ENCODE measurements at regions not wholly inside any gene's neighbourhood (a gene's known extent, or its start where the extent isn't known, plus 50 kb on each side); places are given as distances from the start of the nearest gene placed in this dataset.

DNA sequence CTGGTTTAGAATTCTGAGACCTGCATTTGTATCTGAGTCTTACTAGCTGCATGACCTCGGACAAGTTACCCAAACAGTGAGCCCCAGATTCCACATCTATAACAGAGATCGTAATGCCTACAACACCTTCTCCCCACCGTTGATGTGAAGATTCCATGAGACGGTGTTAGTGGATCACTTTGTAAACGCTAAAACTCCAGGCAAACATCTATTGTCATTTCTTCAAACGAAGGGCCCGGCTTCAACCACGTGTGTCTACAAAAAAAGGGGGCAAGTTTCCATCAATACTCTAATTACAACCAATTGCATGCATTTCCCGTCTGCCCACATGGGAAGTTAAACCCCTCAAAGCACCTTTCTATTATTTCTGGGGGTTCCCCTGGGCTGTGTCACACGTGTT, 99.1 kb upstream of the ENPP6 start:
- ATAC-seq (no peak), DNase-seq (ENCODE audit: low read depth, low spot score) (no peak), FAIRE-seq (no peak)
- no peak for TF ChIP-seq POLR2AphosphoS2 (IDR thresholded peaks at IDR 0.05; ENCODE audit: low read depth, low read length)
- TF ChIP-seq, protein P1, sequence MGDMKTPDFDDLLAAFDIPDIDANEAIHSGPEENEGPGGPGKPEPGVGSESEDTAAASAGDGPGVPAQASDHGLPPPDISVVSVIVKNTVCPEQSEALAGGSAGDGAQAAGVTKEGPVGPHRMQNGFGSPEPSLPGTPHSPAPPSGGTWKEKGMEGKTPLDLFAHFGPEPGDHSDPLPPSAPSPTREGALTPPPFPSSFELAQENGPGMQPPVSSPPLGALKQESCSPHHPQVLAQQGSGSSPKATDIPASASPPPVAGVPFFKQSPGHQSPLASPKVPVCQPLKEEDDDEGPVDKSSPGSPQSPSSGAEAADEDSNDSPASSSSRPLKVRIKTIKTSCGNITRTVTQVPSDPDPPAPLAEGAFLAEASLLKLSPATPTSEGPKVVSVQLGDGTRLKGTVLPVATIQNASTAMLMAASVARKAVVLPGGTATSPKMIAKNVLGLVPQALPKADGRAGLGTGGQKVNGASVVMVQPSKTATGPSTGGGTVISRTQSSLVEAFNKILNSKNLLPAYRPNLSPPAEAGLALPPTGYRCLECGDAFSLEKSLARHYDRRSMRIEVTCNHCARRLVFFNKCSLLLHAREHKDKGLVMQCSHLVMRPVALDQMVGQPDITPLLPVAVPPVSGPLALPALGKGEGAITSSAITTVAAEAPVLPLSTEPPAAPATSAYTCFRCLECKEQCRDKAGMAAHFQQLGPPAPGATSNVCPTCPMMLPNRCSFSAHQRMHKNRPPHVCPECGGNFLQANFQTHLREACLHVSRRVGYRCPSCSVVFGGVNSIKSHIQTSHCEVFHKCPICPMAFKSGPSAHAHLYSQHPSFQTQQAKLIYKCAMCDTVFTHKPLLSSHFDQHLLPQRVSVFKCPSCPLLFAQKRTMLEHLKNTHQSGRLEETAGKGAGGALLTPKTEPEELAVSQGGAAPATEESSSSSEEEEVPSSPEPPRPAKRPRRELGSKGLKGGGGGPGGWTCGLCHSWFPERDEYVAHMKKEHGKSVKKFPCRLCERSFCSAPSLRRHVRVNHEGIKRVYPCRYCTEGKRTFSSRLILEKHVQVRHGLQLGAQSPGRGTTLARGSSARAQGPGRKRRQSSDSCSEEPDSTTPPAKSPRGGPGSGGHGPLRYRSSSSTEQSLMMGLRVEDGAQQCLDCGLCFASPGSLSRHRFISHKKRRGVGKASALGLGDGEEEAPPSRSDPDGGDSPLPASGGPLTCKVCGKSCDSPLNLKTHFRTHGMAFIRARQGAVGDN (IDR thresholded peaks at IDR 0.05): peak; percentile 57; the same call in 1 of the 2 replicates
- TF ChIP-seq ATF7 (IDR thresholded peaks at IDR 0.05; ENCODE audit: low read depth): no peak
- TF ChIP-seq, protein P2, sequence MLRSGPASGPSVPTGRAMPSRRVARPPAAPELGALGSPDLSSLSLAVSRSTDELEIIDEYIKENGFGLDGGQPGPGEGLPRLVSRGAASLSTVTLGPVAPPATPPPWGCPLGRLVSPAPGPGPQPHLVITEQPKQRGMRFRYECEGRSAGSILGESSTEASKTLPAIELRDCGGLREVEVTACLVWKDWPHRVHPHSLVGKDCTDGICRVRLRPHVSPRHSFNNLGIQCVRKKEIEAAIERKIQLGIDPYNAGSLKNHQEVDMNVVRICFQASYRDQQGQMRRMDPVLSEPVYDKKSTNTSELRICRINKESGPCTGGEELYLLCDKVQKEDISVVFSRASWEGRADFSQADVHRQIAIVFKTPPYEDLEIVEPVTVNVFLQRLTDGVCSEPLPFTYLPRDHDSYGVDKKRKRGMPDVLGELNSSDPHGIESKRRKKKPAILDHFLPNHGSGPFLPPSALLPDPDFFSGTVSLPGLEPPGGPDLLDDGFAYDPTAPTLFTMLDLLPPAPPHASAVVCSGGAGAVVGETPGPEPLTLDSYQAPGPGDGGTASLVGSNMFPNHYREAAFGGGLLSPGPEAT (IDR thresholded peaks at IDR 0.05; ENCODE audit: low read depth): no peak
- intact Hi-C loops (cut with micrococcal nuclease; ENCODE audit: unreplicated experiment) (no loop called here), in situ Hi-C loops (cut with MboI) (no loop called here)
- Histone ChIP-seq H3K9me3 (replicated peaks; ENCODE audit: control insufficient read depth, insufficient read depth, low read length) (no peaks in the 10 kb centered on the region), H3K27me3 (replicated peaks in 1 of 2; ENCODE audit: control insufficient read depth in 2 of 2, insufficient read depth in 2 of 2, low read length in 1 of 2) (no peaks in the 10 kb centered on the region), H3K27ac (ENCODE audit: control insufficient read depth, insufficient read depth) (peak overlapping the region; percentile 92), H3K36me3 (ENCODE audit: control insufficient read depth in 2 of 2, insufficient read depth in 2 of 2, low read length in 1 of 2) (no peaks in the 10 kb centered on the region; a peak in 1 of 4 replicates), H4K20me1 (ENCODE audit: control insufficient read depth, insufficient read depth) (no peaks in the 10 kb centered on the region), H3K4me2 (ENCODE audit: control insufficient read depth, insufficient read depth) (peak overlapping the region; percentile 18; the same call in 1 of the 2 replicates), H3K4me3 (no peak overlapping the region), H2AFZ (ENCODE audit: control insufficient read depth, low read depth, low read length) (no peak overlapping the region), H3K4me1 (ENCODE audit: control insufficient read depth, insufficient read depth, low read length) (peaks cover 63% of the 10 kb centered on the region), H3K9ac (ENCODE audit: control insufficient read depth, insufficient read depth, low read length) (no peak overlapping the region), H3K79me2 (ENCODE audit: control insufficient read depth, insufficient read depth, low read length) (peaks cover 42% of the 10 kb centered on the region)
- no TSS peak for BruUV-seq (replicated peaks)
- ChIA-PET RAD21 (ENCODE audit: unreplicated experiment) (interaction anchor here (1.0 to 14.3 kb wide), 6 partner anchors 13 to 219 kb away, joined by 3 to 323 read pairs (median 172); no protein-coding TSS in a partner anchor), POLR2A (interaction anchor here (1.7 to 13.5 kb wide), 5 partner anchors 12 to 49 kb away, joined by 4 to 202 read pairs (median 120); no protein-coding TSS in a partner anchor), CTCF (interaction anchor here (0.7 to 10.6 kb wide), 4 partner anchors 13 to 52 kb away, joined by 3 to 100 read pairs (median 14); no protein-coding TSS in a partner anchor), SMC1A (ENCODE audit: uncharacterized antibody, unreplicated experiment) (interaction anchor here (0.7 to 17.6 kb wide), 7 partner anchors 8 to 49 kb away, joined by 3 to 325 read pairs (median 150); no protein-coding TSS in a partner anchor)
- 87% methylated on average over 10 of the region's 10 CpGs for WGBS (ENCODE audit: insufficient coverage, insufficient replicate concordance, low lambda C conversion rate, missing lambda C conversion rate)
